Activated T-cell treated with anti-CD3 and anti-CD28 coated beads, Interleukin-2, amount 50 U/mL, for 72 hours (primary cell): ENCODE measurements at regions not wholly inside any gene's neighbourhood (a gene's known extent, or its start where the extent isn't known, plus 50 kb on each side); places are given as distances from the start of the nearest gene placed in this dataset.
"Not testable (repeated sequence)": the region's sequence is repeated elsewhere in the genome, so short reads cannot be mapped to it uniquely, and the experiment has no call there.

ENCODE experiments used
- ATAC-seq, 2 donors: fragments of 150-1000 bp; cut with Tn5 transposase; replicated peaks in 1 of 2; 2 replicates each; pipeline ENCODE4 v1.10.0; 2021; ENCODE audit warnings: moderate library complexity in 2 of 2, mild to moderate bottlenecking in 1 of 2
- DNase-seq, 2 donors: peaks; one replicate each; pipeline ENCODE4 v3.0.0; 2021 to 2022; ENCODE audit warnings: mixed read lengths in 1 of 2
- H3K27ac Mint-ChIP-seq: one replicate; pipeline ENCODE4 v1.8.0; 2022; ENCODE audit warnings: mild to moderate bottlenecking, moderate library complexity, mixed read lengths
- H3K27me3 Mint-ChIP-seq: one replicate; pipeline ENCODE4 v1.8.0; 2022; ENCODE audit warnings: low read depth, mixed read lengths
- H3K36me3 Mint-ChIP-seq, 2 donors: one replicate each; pipeline ENCODE4 v1.8.0; 2022; ENCODE audit warnings: mixed read lengths in 2 of 2, mild to moderate bottlenecking in 1 of 2; ENCODE audit not compliant: insufficient read depth in 2 of 2
- H3K4me1 Mint-ChIP-seq: one replicate; pipeline ENCODE4 v1.8.0; 2022; ENCODE audit warnings: low read depth, mixed read lengths
- H3K4me3 Mint-ChIP-seq, 2 donors: one replicate each; pipeline ENCODE4 v1.8.0; 2022; ENCODE audit warnings: mild to moderate bottlenecking in 2 of 2, mixed read lengths in 2 of 2, moderate library complexity in 2 of 2
- H3K9me3 Mint-ChIP-seq, 2 donors: one replicate each; pipeline ENCODE4 v1.8.0; 2022; ENCODE audit warnings: mixed read lengths in 2 of 2

DNA sequence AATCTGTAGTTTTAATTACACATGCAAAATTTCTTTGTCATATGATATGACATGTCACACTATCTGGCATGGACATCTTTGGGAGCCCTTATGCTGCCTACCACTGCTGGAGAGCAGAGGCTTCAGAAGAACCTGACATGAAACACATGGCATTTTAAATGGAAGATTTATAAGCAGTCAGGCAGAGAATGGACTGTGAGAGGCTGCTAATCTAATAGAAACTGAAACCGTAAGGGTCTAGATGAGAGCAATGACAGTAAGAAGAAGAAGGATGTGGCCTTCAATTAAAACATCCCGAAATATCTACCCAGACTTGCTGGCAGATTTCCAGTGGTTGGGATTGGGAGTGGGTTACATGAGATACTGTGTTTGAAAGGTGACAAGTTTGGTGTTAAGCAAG lies 149.8 kb downstream of the MACIR start:
- Mint-ChIP-seq H3K27me3 (peaks cover 21% of the 10 kb centered on the region), H3K36me3 (no peaks in the 10 kb centered on the region), H3K27ac (no peak overlapping the region), H3K9me3 (no peaks in the 10 kb centered on the region), H3K4me1 (no peaks in the 10 kb centered on the region), H3K4me3 (no peak overlapping the region)
- DNase-seq = no peak
- ATAC-seq = no peak

DNA sequence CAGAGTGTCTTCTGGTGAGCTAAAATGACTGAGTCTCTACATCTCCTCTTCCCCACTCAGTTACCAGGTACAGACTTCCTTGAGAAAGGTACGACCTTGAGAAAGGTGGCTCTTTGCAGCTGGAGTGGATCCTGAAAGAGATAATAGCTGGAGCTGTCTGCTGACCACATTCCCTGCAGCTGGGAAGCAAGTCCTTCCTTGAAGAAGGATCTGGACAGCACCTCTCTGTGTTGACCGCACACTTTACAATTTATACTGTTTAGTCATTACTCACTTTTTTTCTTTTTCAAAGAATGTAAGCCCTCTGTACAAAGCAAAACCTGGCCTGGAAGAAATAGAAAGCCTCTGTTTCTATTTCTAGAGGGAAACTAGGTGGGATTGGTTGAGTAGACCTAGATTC lies 148.8 kb downstream of the MACIR start:
- no peak for ATAC-seq
- Mint-ChIP-seq H3K36me3 (no peaks in the 10 kb centered on the region), H3K4me1 (no peaks in the 10 kb centered on the region), H3K27ac (no peak overlapping the region), H3K4me3 (no peak overlapping the region), H3K9me3 (no peaks in the 10 kb centered on the region), H3K27me3 (peaks cover 29% of the 10 kb centered on the region)
- DNase-seq = no peak

DNA sequence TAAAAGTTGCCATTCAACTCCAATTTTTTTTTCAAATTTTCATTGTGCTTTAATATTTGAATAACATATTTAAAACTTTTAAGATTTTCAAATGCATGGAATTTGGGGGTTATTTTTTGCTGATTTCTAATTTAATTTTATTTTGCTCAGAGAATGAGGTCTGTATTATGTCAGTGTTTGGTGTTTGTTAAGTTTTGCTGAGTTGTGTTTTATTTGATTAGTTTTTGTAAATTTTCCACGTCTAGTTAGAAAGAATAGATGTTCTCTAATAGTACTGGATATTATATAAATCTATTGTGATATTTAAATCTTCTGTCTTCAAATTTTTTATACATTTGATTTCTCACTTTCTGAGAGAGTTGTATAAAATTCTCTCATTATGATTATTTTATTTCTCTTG lies 145.9 kb downstream of the MACIR start:
- H3K36me3 Mint-ChIP-seq = no peaks in the 10 kb centered on the region
- ATAC-seq (no peak), DNase-seq (no peak)
- no peaks in the 10 kb centered on the region for H3K4me1 Mint-ChIP-seq
- peaks cover 40% of the 10 kb centered on the region for H3K27me3 Mint-ChIP-seq
- H3K4me3 Mint-ChIP-seq = no peak overlapping the region
- H3K9me3 Mint-ChIP-seq = no peaks in the 10 kb centered on the region
- H3K27ac Mint-ChIP-seq = no peak overlapping the region

DNA sequence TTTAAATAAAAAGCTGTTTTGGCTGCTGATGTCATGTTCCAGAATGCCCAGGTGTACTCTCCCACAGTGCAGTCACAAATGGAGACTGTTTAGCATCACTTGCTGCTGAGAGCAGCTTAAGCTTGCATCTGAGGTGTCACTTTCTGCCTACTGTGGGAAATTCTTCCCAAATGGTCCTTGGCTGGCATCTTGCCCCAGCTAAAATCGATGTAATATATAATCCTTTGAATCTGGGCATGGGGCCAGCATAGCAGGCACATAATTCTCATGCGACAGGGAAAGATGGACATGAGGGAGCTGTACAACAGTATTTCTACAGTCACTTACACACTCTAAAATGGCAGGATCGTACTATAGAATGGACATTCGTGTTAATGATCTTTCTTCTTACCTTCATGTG lies 144.3 kb downstream of the MACIR start:
- Mint-ChIP-seq H3K27me3 (peaks cover 38% of the 10 kb centered on the region), H3K9me3 (no peaks in the 10 kb centered on the region), H3K4me3 (no peak overlapping the region), H3K4me1 (no peaks in the 10 kb centered on the region), H3K27ac (no peak overlapping the region), H3K36me3 (no peaks in the 10 kb centered on the region)
- DNase-seq (no peak), ATAC-seq (no peak)

DNA sequence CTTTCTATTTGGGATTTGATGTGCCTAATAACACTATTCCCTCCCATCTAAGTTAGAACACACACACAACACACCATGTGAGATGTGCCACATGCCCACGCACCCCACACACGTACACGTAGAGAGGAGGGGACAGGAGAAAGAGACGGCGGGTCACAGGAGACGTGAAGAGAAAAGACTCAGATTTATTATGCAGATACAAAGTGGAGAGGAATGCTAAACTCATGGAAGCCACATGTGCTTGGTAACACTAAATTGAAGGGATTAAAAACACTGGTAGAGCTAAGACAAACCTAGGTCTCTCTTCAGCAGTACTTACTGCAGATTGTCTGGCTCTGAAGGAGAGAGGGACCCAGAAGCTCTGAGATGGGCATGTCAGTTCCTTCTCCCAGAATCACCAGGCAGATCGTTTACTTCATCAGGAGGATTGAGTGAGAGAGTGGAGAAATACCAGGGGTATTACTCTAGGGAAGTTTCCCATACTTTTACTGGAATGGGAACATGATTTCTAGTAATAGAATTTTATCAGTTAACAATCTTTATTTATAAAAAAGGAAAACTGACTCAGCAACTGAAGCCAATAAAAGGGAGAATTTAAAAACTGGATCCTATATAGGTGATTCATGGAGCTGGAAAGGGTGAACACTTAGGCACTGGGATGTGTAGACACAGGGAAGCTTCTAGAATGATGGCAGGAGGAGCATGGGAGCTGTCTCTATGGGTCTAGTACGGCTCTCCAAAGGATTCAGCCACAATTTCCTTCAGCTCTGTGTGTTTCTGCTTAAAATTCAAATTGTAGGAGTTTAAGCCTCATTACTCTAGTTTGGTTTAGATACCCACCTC lies 139.4 kb downstream of the MACIR start:
- Mint-ChIP-seq H3K4me3 (no peak overlapping the region), H3K27ac (no peak overlapping the region)
- no peak for ATAC-seq

DNA sequence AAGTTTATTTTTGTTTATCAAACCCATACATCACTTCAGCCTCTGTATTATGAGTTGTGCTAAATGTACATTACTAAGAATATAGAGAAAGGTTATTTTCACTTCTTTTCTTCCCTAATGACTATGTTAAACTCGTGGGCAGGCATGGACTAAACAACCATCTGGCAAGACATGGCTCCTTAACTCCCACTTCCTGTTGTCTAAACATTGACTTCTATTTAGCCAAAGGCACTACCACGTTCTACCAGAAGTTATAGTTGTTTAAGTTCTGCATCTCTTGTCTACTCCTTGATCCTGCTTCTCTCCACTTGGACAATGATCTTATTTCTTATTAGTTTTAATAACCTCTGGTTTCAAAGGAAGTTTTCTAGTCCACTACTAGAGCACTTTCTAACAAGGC lies 136.1 kb downstream of the MACIR start:
- Mint-ChIP-seq H3K9me3 (no peaks in the 10 kb centered on the region), H3K27me3 (peaks cover 13% of the 10 kb centered on the region), H3K36me3 (no peaks in the 10 kb centered on the region), H3K27ac (no peak overlapping the region), H3K4me3 (no peak overlapping the region), H3K4me1 (no peaks in the 10 kb centered on the region)
- DNase-seq = no peak
- no peak for ATAC-seq

More for the DNA sequence above, 139.4 kb downstream of the MACIR start:
- no peak for DNase-seq
- H3K27me3 Mint-ChIP-seq = peaks cover 25% of the 10 kb centered on the region
- no peaks in the 10 kb centered on the region for H3K9me3 Mint-ChIP-seq
- H3K36me3 Mint-ChIP-seq = no peaks in the 10 kb centered on the region
- H3K4me1 Mint-ChIP-seq = no peaks in the 10 kb centered on the region

DNA sequence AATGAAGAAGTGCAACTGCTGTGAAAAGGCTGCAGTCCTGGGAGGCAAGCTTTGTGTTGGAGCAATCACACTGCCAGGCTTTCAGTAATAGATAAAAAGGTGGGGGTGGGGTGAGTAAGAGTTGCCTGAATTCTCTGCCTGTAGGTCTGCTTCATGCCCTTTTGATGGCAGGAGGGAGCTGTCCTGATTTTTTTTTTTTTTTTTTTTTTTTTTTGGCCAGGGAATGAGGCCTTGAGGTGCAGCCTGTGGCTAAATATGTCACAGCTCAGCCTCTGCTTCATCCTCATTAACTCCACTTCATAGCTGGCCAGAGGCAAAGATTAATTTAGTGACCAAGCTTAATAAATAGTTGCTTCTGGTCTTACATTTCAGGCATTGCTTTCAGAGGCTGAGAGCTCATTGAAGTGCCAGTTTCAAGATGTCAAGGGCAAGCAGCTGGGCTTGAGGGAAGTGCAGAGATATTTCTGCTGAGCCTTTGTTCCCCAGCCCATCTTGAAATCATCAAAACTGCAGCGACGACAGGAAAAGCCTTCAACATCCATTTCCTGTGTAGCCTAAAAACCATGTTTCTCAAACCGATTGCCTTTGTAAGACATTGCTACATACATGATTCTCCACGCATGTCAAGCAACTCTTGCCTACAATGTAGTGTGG lies 134.7 kb downstream of the MACIR start:
- no peak overlapping the region for H3K4me3 Mint-ChIP-seq
- no peak for DNase-seq
- no peak overlapping the region for H3K27ac Mint-ChIP-seq
- no peaks in the 10 kb centered on the region for H3K36me3 Mint-ChIP-seq
- peaks cover 5% of the 10 kb centered on the region for H3K27me3 Mint-ChIP-seq
- H3K4me1 Mint-ChIP-seq = no peaks in the 10 kb centered on the region
- no peak for ATAC-seq
- H3K9me3 Mint-ChIP-seq = no peaks in the 10 kb centered on the region

DNA sequence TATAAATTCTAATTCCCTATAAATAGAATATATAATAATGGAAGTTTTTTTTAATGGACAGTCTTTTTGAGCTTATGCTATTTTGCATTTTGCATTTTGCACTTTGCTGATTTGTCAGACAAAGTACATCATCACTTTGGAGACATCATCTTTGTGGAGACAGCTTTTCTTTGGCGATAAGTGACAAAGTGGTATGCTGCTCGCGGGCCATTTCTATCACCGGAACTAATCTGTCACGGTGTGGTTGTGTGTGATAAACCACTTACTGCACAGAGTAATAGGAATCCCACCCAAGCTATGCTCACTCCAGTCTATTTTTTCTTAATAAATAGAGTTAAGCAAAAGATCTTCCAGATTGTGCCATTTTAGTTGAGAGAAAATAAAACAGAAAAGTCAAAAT lies 133.1 kb downstream of the MACIR start:
- DNase-seq (no peak), ATAC-seq (no peak)
- Mint-ChIP-seq H3K27ac (no peak overlapping the region), H3K27me3 (no peaks in the 10 kb centered on the region), H3K36me3 (no peaks in the 10 kb centered on the region), H3K4me1 (no peaks in the 10 kb centered on the region), H3K4me3 (no peak overlapping the region), H3K9me3 (no peaks in the 10 kb centered on the region)

DNA sequence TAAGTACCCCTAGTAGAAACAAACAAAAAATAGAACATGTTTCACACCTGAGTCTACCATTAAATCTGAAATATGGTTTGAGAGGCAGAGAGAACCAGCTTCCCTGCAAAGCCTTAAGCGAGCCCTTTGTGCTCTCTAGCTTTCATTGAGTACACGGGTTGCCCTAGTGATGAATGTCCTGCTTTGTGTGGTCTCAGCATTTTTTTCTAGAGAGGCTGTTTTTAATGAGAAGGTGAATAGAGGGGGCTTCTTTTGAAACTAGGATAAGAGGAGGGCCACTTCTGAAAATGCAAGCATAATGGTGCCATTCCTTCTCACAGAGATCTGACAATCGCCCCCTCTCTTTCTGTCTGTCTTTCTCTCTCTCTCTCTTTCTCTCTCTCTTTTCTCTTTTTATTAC lies 131.3 kb downstream of the MACIR start:
- Mint-ChIP-seq H3K27ac (no peak overlapping the region), H3K4me3 (no peak overlapping the region), H3K36me3 (no peaks in the 10 kb centered on the region), H3K9me3 (peaks cover 0 to 1% of the 10 kb centered on the region in 2 donors), H3K4me1 (no peaks in the 10 kb centered on the region), H3K27me3 (no peaks in the 10 kb centered on the region)
- no peak for DNase-seq
- ATAC-seq = no peak

DNA sequence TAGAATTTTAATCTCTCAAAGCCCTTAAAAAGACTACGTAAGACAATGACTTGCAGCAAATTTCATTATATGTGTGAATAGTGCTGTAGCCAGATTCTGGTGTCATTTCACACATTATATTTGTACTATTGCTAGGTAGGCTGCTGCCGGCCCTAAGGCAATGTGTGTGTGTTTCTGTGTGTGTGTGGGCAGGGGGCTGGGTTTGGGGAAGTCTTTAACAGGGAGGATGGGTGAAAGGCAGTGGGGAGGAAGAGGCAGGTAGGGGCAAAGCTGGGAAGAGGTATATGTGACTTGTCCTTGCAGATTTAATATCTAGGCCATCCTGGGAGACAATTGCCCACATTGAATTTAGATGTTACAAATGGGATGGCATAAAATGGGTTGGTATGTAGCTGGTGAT lies 130.8 kb downstream of the MACIR start:
- Mint-ChIP-seq H3K27ac (no peak overlapping the region), H3K27me3 (no peaks in the 10 kb centered on the region), H3K36me3 (no peaks in the 10 kb centered on the region), H3K9me3 (peaks cover 0 to 3% of the 10 kb centered on the region in 2 donors), H3K4me1 (no peaks in the 10 kb centered on the region), H3K4me3 (no peak overlapping the region)
- DNase-seq (no peak), ATAC-seq (no peak)

DNA sequence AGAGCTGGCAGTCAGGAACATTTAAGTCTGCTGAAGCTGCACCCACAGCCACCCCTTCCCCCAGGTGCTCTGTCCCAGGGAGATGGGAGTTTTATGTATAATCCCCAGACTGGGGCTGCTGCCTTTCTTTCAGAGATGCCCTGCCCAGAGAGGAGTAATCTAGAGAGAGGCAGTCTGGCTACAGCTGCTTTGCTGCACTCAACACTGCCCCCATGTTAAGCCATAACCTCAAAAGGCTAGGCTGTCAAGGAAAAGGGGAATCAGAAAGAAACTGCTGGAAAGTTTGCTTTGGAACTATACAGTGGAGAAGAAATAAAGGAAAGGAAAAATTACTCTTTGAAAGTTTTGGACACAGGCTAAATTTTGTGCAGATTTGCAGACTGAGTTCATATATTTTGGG lies 127.2 kb downstream of the MACIR start:
- peaks cover 0 to 6% of the 10 kb centered on the region in 2 donors for H3K36me3 Mint-ChIP-seq
- peaks cover 4 to 6% of the 10 kb centered on the region in 2 donors for H3K9me3 Mint-ChIP-seq
- ATAC-seq = no peak
- no peaks in the 10 kb centered on the region for H3K4me1 Mint-ChIP-seq
- no peak for DNase-seq
- peaks cover 6% of the 10 kb centered on the region for H3K27me3 Mint-ChIP-seq
- no peak overlapping the region for H3K27ac Mint-ChIP-seq
- H3K4me3 Mint-ChIP-seq = no peak overlapping the region

DNA sequence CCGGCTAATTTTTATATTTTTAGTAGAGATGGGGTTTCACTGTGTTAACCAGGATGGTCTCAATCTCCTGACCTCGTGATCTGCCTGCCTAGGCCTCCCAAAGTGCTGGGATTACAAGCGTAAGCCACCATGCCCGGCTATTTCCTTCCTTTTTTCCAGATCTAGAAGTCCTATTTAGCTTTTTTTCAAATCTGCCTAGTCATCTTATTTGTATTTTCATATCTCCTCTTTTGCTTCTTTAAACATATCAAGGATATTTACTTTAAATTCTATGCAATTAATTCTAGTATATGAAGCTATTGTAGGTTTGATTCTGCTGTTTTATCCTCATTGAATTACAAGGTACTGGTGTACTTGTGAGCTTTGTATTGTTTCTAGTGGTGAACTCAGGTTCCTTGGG lies 119.1 kb downstream of the MACIR start:
- H3K4me1 Mint-ChIP-seq, DNase-seq, H3K27me3 Mint-ChIP-seq, H3K9me3 Mint-ChIP-seq, ATAC-seq, H3K36me3 Mint-ChIP-seq, H3K4me3 Mint-ChIP-seq, H3K27ac Mint-ChIP-seq: not testable (repeated sequence)

DNA sequence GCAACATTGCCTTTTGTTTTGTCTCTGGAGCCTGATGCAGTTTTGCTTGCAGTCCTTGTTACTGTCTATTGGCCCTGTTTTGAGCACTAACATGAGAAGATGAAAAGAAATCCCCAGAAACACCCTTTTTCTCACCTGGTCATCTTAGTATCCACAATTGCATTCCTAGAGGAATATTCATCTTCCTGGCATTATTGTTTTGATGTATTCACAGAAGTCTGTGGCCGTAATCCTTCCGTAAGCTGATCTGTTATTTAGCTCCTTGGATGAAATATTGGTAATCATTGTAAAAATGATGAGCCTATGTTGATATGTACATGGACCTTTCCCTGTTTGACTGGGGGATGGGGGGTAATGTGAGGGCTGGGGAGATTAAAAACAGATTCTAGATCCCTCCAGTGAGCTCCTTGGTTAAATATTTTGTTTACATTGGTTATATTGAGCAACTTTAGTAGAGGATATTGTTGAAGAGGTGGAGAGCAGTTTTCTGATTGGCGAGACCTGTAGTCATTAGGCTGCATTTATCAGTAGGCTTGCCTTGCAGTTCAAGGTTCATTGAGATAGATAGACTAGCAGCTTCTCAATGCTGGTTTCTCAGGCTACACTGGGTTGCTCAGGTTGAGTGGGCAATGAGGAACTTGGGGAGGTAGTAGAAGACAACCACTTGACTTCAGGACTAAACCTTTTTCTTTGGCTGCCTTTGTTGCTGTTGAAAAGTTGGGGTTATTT lies 117.5 kb downstream of the MACIR start:
- ATAC-seq (no peak), DNase-seq (no peak)
- no peak overlapping the region for H3K27ac Mint-ChIP-seq
- H3K4me3 Mint-ChIP-seq = no peak overlapping the region
- H3K9me3 Mint-ChIP-seq = peaks cover 0 to 1% of the 10 kb centered on the region in 2 donors
- H3K27me3 Mint-ChIP-seq = peaks cover 5% of the 10 kb centered on the region
- no peaks in the 10 kb centered on the region for H3K36me3 Mint-ChIP-seq
- H3K4me1 Mint-ChIP-seq = no peaks in the 10 kb centered on the region
